ENCODE measurements at regions not wholly inside any gene's neighbourhood (a gene's known extent, or its start where the extent isn't known, plus 50 kb on each side); places are given as distances from the start of the nearest gene placed in this dataset.

DNA sequence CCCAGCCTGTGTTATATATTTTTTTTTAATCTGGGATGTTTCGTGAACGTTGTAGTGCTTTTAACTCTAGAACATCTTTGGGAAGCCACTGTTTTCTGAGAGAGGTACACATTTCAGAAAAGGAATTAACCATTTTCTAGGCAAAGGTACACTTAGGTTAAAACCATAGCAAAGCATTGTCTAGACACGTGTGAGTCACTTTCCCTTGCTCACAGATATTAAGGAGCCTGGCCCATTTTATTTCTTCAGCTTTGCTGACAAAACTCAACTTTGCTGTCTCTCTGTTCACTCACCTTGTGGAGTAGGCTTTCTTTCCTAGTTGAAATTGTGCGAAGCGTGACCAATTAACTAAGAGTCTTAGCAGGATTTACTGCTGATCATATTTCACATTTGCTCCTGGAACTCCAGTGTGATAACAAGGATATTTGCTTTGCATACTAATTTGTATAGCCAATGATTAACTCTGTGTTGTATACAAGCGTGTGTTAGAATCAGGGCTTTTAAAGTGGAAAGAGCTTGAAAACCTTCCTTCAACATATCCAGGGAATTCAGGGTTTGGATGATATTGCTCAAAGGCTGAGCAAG, 215.0 kb upstream of the AGAP1 start:
- H3K9ac ChIP-seq (ENCODE audit: low read length in 2 of 2) = no peak overlapping the region
- peaks cover 0 to 3% of the 10 kb centered on the region in 2 donors for H3K9me3 ChIP-seq (ENCODE audit: control insufficient read depth in 2 of 2, low read length in 2 of 2)
- H3K4me1 ChIP-seq (ENCODE audit: control insufficient read depth, insufficient read depth, low read length) = no peaks in the 10 kb centered on the region
- H3K27me3 ChIP-seq (ENCODE audit: control insufficient read depth in 1 of 2, insufficient read depth in 2 of 2, low read length in 2 of 2) = no peaks in the 10 kb centered on the region
- H3K4me3 ChIP-seq (ENCODE audit: low read length in 2 of 2) = no peak overlapping the region
- no peaks in the 10 kb centered on the region for H3K36me3 ChIP-seq (ENCODE audit: control insufficient read depth in 2 of 2, insufficient read depth in 2 of 2, low read length in 2 of 2)
- no peak overlapping the region for H3K27ac ChIP-seq (ENCODE audit: low read length)

DNA sequence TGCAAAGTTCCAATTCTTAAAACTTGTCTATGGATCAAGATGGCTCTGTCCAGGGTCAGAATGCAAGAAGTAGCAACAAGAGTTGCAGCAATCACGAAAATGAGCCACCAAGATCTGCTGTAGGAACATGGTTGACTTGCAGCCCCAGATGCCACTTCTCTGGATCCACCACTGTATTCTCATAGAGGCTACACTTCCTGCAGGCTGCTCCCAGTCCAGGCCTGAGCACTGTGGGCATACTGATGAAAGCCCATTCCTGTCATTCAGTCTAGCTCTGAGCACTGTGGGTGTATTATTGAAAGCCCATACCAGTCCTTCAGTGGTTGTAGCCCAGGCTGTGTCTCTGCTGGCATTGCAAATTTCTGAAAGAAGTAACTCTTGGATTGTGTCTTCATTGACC, 213.9 kb upstream of the AGAP1 start:
- H3K9me3 ChIP-seq (ENCODE audit: control insufficient read depth in 2 of 2, low read length in 2 of 2) = peaks cover 0 to 3% of the 10 kb centered on the region in 2 donors
- H3K9ac ChIP-seq (ENCODE audit: low read length in 2 of 2) = no peak overlapping the region
- H3K36me3 ChIP-seq (ENCODE audit: control insufficient read depth in 2 of 2, insufficient read depth in 2 of 2, low read length in 2 of 2) = no peaks in the 10 kb centered on the region
- H3K27me3 ChIP-seq (ENCODE audit: control insufficient read depth in 1 of 2, insufficient read depth in 2 of 2, low read length in 2 of 2) = no peaks in the 10 kb centered on the region
- no peaks in the 10 kb centered on the region for H3K4me1 ChIP-seq (ENCODE audit: control insufficient read depth, insufficient read depth, low read length)
- H3K27ac ChIP-seq (ENCODE audit: low read length) = no peak overlapping the region
- no peak overlapping the region for H3K4me3 ChIP-seq (ENCODE audit: low read length in 2 of 2)

DNA sequence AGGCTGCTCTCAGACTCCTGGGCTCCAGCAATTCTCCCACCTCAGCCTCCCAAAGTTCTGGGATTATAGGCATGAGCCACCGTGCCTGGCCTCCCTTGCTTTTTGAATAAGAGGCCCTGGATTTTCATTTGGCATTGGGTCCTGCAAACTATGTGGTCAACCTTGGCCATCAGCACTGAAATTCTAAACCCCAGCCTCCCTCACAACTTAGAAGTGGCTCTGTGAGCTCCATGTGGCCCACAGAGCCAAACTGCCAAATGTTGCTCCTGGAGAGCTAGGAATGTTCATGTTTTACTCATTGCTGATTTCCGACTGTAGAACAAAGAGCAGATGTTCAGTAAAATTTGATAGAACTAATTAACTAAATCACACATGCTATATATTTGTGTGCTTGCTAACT, 210.6 kb upstream of the AGAP1 start:
- no peak overlapping the region for H3K4me3 ChIP-seq (ENCODE audit: low read length in 2 of 2)
- H3K9me3 ChIP-seq (ENCODE audit: control insufficient read depth in 2 of 2, low read length in 2 of 2) = peaks cover 5 to 7% of the 10 kb centered on the region in 2 donors
- H3K4me1 ChIP-seq (ENCODE audit: control insufficient read depth, insufficient read depth, low read length) = no peaks in the 10 kb centered on the region
- H3K36me3 ChIP-seq (ENCODE audit: control insufficient read depth in 2 of 2, insufficient read depth in 2 of 2, low read length in 2 of 2) = no peaks in the 10 kb centered on the region
- H3K27ac ChIP-seq (ENCODE audit: low read length) = no peak overlapping the region
- H3K9ac ChIP-seq (ENCODE audit: low read length in 2 of 2) = no peak overlapping the region
- peaks cover 3 to 9% of the 10 kb centered on the region in 2 donors for H3K27me3 ChIP-seq (ENCODE audit: control insufficient read depth in 1 of 2, insufficient read depth in 2 of 2, low read length in 2 of 2)

DNA sequence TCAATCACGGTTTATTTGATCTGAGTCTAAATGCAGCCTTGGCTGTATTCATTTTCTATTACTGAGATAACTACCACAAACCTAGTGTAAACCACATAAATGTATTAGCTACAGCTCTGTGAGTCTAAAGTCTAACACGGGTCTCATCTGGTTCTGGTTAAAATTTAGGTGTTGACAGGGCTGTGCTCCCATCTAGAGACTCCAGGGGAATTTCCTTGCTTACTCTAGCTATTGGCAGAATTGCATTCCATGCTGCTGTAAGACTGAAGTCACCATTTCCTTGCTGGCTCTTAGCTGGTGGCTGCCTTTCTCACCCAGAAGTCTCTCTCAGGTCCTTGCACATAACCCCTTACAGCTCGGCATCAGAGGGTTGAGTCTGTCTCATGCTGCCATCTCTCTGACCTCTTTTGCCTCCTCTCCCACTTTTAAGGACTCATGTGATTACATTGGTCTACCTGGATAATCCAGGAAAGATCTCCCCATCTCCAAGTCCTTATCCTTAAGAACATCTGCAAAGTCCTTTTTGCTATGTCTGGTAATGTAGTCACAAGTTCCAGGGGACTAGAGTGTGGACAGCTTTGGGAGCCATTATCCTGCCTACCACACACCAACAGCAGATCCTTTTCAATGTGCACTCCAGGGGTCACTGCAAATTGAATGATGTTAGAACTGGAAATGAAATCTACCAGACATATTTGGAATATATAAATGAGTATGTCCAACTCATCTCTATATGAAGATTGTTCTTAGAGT, 207.0 kb upstream of the AGAP1 start:
- no peak overlapping the region for H3K4me3 ChIP-seq (ENCODE audit: low read length in 2 of 2)
- H3K27me3 ChIP-seq (ENCODE audit: control insufficient read depth in 1 of 2, insufficient read depth in 2 of 2, low read length in 2 of 2) = peaks cover 3 to 9% of the 10 kb centered on the region in 2 donors
- no peak overlapping the region for H3K9ac ChIP-seq (ENCODE audit: low read length in 2 of 2)
- no peaks in the 10 kb centered on the region for H3K36me3 ChIP-seq (ENCODE audit: control insufficient read depth in 2 of 2, insufficient read depth in 2 of 2, low read length in 2 of 2)
- H3K27ac ChIP-seq (ENCODE audit: low read length) = no peak overlapping the region
- no peaks in the 10 kb centered on the region for H3K4me1 ChIP-seq (ENCODE audit: control insufficient read depth, insufficient read depth, low read length)
- H3K9me3 ChIP-seq (ENCODE audit: control insufficient read depth in 2 of 2, low read length in 2 of 2) = peaks cover 3 to 7% of the 10 kb centered on the region in 2 donors

DNA sequence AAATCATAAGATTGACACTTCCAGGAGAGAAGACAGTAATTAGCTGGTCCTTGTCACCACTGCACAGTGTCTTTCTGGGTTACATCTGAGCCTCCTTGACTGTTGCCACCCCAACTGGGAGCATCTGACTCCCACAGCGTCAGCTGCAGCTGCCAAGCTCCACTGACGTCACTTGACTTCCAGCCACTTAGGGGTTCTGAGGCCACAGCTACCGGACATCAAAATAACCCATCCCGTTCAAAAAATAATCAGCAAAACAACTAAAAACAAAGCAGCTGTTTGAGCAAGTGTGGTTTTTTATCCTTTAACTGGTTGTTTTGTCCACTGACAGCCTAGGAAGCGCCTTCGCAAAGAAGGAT, 206.5 kb upstream of the AGAP1 start:
- Histone ChIP-seq H3K36me3 (ENCODE audit: control insufficient read depth in 2 of 2, insufficient read depth in 2 of 2, low read length in 2 of 2) (no peaks in the 10 kb centered on the region), H3K9me3 (ENCODE audit: control insufficient read depth in 2 of 2, low read length in 2 of 2) (peaks cover 3 to 7% of the 10 kb centered on the region in 2 donors), H3K9ac (ENCODE audit: low read length in 2 of 2) (no peak overlapping the region), H3K4me3 (ENCODE audit: low read length in 2 of 2) (no peak overlapping the region), H3K27ac (ENCODE audit: low read length) (no peak overlapping the region), H3K4me1 (ENCODE audit: control insufficient read depth, insufficient read depth, low read length) (no peaks in the 10 kb centered on the region), H3K27me3 (ENCODE audit: control insufficient read depth in 1 of 2, insufficient read depth in 2 of 2, low read length in 2 of 2) (peaks cover 3 to 9% of the 10 kb centered on the region in 2 donors)

DNA sequence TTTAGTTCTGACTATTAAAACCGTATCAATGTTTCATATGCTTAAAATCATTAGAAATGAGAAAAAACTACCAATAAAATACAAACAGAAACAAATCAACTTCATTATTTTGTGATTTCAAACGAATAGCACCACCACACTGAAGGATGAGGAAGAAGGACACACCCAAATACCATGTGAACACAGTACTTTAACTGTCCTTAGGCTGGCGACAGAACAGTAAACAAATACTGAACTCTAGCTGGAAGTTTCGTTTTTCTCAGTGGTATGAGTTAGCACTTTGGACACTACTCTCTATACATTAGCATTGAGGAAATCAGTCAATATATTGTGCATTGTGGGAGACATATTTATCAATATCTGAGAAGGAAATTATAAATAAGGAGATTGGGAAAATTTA, 202.4 kb upstream of the AGAP1 start:
- Histone ChIP-seq H3K4me3 (ENCODE audit: low read length in 2 of 2) (no peak overlapping the region), H3K4me1 (ENCODE audit: control insufficient read depth, insufficient read depth, low read length) (no peaks in the 10 kb centered on the region), H3K27me3 (ENCODE audit: control insufficient read depth in 1 of 2, insufficient read depth in 2 of 2, low read length in 2 of 2) (peaks cover 3 to 4% of the 10 kb centered on the region in 2 donors), H3K27ac (ENCODE audit: low read length) (no peak overlapping the region), H3K9ac (ENCODE audit: low read length in 2 of 2) (no peak overlapping the region), H3K9me3 (ENCODE audit: control insufficient read depth in 2 of 2, low read length in 2 of 2) (peaks cover 0 to under 1% of the 10 kb centered on the region in 2 donors), H3K36me3 (ENCODE audit: control insufficient read depth in 2 of 2, insufficient read depth in 2 of 2, low read length in 2 of 2) (no peaks in the 10 kb centered on the region)

DNA sequence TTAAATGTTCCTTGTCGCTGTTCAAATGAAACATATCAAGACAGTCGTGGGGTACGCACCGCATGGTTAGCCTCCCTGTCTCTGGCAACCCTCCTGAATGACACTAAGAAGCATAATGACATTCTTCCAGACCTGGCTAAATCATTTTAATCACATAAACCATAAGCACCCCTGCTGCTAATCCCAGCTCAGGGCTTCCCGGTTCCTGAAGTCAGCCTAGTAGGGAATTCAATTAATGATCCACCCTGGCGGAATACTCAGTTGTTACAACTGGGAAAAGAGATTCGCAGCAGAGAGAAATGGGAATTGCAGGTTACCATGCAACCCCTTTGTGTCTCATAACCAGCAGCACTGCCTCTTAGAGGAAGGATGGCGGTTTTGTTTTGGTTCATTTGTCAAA, 200.8 kb upstream of the AGAP1 start:
- no peaks in the 10 kb centered on the region for H3K36me3 ChIP-seq (ENCODE audit: control insufficient read depth in 2 of 2, insufficient read depth in 2 of 2, low read length in 2 of 2)

DNA sequence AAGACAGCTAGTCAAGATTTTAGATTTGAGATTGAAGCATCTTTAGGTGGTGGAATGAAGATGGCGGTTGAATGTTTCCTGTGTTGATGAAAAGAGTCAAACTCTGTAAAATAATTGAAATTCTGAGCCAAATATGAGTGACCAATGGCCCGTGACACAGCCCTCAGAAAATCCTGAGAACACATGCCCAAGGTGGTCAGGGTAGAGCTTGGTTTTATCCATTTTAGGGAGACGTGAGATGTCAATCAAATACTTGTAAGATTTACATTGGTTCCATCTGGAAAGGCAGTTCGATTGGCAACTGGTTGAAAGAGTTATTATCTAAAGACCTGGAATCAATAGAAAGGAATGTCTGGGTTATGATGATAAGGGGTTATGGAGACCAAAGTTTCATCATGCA, 198.0 kb upstream of the AGAP1 start:
- Histone ChIP-seq H3K4me1 (ENCODE audit: control insufficient read depth, insufficient read depth, low read length) (no peaks in the 10 kb centered on the region), H3K36me3 (ENCODE audit: control insufficient read depth in 2 of 2, insufficient read depth in 2 of 2, low read length in 2 of 2) (no peaks in the 10 kb centered on the region), H3K9me3 (ENCODE audit: control insufficient read depth in 2 of 2, low read length in 2 of 2) (no peaks in the 10 kb centered on the region), H3K27ac (ENCODE audit: low read length) (no peak overlapping the region), H3K9ac (ENCODE audit: low read length in 2 of 2) (no peak overlapping the region), H3K27me3 (ENCODE audit: control insufficient read depth in 1 of 2, insufficient read depth in 2 of 2, low read length in 2 of 2) (peaks cover 0 to 2% of the 10 kb centered on the region in 2 donors), H3K4me3 (ENCODE audit: low read length in 2 of 2) (no peak overlapping the region)

More for the DNA sequence above, 200.8 kb upstream of the AGAP1 start:
- no peak overlapping the region for H3K9ac ChIP-seq (ENCODE audit: low read length in 2 of 2)
- H3K27me3 ChIP-seq (ENCODE audit: control insufficient read depth in 1 of 2, insufficient read depth in 2 of 2, low read length in 2 of 2) = no peaks in the 10 kb centered on the region
- H3K27ac ChIP-seq (ENCODE audit: low read length) = no peak overlapping the region
- no peaks in the 10 kb centered on the region for H3K9me3 ChIP-seq (ENCODE audit: control insufficient read depth in 2 of 2, low read length in 2 of 2)
- H3K4me1 ChIP-seq (ENCODE audit: control insufficient read depth, insufficient read depth, low read length) = no peaks in the 10 kb centered on the region
- H3K4me3 ChIP-seq (ENCODE audit: low read length in 2 of 2) = no peak overlapping the region

DNA sequence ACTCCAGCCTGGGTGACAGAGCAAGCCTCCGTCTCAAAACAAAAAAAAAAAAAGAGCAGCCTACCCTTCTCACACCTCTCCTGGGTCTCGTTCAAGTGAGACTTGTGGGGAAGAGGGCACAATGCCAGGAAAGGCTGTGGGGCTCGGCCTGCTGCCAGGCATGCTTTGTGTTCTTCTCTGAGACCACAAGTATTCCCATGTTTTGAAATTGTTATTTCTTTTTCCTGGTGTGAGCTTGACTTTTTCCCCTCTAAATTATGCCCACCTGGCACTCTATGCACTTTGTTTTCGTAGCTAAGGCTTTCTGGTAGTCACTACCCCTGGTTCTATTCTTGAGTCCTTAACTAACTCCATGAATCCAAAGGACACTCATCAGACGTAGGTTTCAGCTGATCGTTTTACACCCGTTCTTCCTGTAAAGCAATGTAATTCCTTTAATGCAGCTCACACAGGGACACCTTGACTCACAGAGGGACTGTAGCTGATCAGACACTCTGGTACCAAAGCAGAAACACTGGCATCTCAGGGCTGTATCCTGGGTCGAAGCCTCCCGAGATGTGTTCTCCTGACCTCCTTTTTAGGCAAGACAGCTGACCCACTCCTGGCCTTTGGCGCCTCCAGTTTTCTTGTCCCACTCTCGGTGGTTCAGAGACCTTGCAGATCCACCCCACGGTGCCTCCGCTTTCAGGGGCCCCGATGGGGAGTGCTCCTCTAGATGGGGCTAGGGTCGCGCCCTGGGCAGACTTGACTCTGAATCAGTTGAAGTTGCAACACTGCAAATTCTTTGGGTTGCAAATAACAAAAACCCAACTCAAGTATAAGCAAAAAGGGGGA, 193.3 kb upstream of the AGAP1 start:
- H3K4me1 ChIP-seq (ENCODE audit: control insufficient read depth, insufficient read depth, low read length) = no peaks in the 10 kb centered on the region
- H3K9me3 ChIP-seq (ENCODE audit: control insufficient read depth in 2 of 2, low read length in 2 of 2) = no peaks in the 10 kb centered on the region
- H3K27ac ChIP-seq (ENCODE audit: low read length) = no peak overlapping the region
- H3K36me3 ChIP-seq (ENCODE audit: control insufficient read depth in 2 of 2, insufficient read depth in 2 of 2, low read length in 2 of 2) = no peaks in the 10 kb centered on the region
- peaks cover 0 to 6% of the 10 kb centered on the region in 2 donors for H3K27me3 ChIP-seq (ENCODE audit: control insufficient read depth in 1 of 2, insufficient read depth in 2 of 2, low read length in 2 of 2)
- no peak overlapping the region for H3K9ac ChIP-seq (ENCODE audit: low read length in 2 of 2)
- no peak overlapping the region for H3K4me3 ChIP-seq (ENCODE audit: low read length in 2 of 2)

DNA sequence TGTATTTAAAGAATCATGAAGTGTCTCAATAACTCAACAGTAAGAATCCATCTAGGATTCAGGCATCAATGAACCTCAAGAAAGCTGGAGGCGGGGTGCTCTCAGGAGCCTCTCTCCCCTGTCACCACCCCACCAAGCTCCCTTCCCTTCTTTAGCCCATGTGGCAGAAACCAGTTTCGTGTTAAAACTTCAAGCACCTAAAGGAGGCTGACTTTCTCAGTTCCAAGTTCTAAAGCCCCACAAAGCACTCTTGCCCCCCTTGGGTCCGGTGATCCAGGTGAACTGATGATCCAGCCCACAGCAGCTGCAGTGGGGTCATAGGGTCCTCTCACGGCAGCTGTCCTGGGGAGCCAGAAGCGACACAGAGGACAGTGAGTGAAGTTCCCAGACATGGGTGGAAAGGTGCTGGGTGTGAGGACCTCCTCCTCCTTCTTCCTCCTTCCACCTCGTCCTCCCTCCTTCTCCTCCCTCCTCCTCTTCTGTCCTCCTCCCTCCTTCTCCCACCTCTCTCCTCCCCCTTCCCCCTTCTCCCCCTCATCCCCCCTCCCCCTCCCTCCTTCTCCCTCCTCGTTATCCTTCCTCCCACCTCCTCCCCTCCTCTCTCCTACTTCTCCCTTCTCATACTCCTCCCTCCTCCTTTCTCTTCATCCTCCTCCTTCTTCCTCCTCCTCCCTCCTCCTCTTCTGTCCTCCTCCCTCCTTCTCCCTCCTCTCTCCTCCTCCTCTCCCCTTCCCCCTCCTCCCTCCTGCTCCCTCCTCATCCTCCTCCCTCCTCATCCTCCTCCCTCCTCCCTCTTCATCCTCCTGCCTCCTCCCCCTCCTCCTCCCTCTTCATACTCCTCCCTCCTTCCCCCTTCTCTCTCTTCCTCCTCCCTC, 192.4 kb upstream of the AGAP1 start:
- Histone ChIP-seq H3K27me3 (ENCODE audit: control insufficient read depth in 1 of 2, insufficient read depth in 2 of 2, low read length in 2 of 2) (peaks cover 0 to 6% of the 10 kb centered on the region in 2 donors), H3K9ac (ENCODE audit: low read length in 2 of 2) (no peak overlapping the region), H3K9me3 (ENCODE audit: control insufficient read depth in 2 of 2, low read length in 2 of 2) (no peaks in the 10 kb centered on the region), H3K36me3 (ENCODE audit: control insufficient read depth in 2 of 2, insufficient read depth in 2 of 2, low read length in 2 of 2) (no peaks in the 10 kb centered on the region), H3K27ac (ENCODE audit: low read length) (no peak overlapping the region), H3K4me1 (ENCODE audit: control insufficient read depth, insufficient read depth, low read length) (no peaks in the 10 kb centered on the region), H3K4me3 (ENCODE audit: low read length in 2 of 2) (no peak overlapping the region)
